Activated CD4-positive, alpha-beta T cell treated with anti-CD3 and anti-CD28 coated beads, Interleukin-2, amount 50 U/mL, for 4 hours (primary cell): ENCODE measurements at regions not wholly inside any gene's neighbourhood (a gene's known extent, or its start where the extent isn't known, plus 50 kb on each side); places are given as distances from the start of the nearest gene placed in this dataset.
"Not testable (repeated sequence)": the region's sequence is repeated elsewhere in the genome, so short reads cannot be mapped to it uniquely, and the experiment has no call there.

Experiments
- DNase-seq, 2 experiments: peaks; one replicate each; pipeline ENCODE4 v3.0.0-alpha.2; 2020

- no peak for DNase-seq
These were observed 216.6 kb upstream of the B3GALT2 start for GRCh38 chr1:193402977-193403376.

DNA sequence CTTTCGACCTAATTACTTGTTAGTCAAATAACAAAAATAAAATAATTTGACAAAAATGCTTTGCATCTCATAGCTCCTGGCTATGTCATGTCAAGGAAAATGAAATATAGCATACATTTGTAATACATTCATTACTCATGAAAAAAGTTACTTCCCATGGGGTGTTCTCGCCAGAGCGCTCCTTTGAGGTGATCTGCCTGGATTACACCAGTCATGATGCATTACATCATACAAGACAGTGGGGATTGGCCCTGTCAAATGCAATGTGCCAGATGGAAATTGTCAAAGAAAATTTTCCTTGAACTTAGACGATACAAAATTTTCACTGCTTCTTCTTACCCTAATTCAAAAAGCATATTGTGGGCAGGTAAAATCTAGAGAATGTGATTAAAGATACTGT is 215.6 kb upstream of the B3GALT2 start:
- DNase-seq: no peak

GRCh38 chr1:193394336-193394735 is 207.9 kb upstream of the B3GALT2 start:
- no peak for DNase-seq

GRCh38 chr1:193392686-193393085 is 206.3 kb upstream of the B3GALT2 start:
- no peak for DNase-seq

GRCh38 chr1:193388683-193389082 is 202.3 kb upstream of the B3GALT2 start:
- no peak for DNase-seq

DNA sequence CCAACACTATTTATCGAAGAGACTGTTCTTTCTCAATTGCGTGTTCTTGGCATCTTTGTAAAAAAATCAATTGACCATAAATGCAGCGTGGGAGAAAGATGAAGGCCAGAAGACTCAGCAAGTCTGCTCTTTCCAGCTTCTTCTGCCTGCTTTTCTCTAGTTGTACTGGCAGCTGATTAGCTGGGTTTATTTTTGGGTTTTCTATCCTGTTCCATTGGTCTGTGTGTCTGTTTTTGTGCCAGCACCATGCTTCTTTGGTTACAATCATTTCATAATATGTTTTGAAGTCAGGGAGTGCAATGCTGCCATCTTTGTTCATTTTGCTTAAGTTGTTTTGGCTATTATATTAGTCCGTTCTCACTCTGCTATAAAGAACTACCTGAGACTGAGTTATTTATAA is 201.8 kb upstream of the B3GALT2 start:
- no peak for DNase-seq

- DNase-seq: no peak
These were observed 201.0 kb upstream of the B3GALT2 start for GRCh38 chr1:193387406-193387805.

- DNase-seq: not testable (repeated sequence)
These were observed 192.0 kb upstream of the B3GALT2 start for GRCh38 chr1:193378451-193378850.

DNA sequence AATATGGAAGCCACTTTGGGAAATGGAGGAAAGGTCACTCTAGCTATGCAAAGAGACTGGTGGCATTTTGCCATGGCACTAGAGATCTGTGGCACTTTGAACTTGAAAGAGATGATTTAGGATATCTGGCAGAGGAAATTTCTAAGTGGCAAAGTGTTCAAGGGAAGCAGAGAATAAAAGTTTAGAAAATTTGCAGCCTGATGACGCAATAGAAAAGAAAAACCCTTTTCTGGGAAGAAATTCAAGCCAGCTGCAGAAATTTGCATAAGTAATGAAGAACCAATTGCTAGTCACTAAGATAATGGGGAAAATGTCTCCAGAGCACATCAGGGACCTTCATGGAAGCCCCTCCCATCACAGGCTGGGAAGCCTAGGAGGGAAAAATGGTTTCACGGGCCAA is 191.1 kb upstream of the B3GALT2 start:
- no peak for DNase-seq

GRCh38 chr1:193372553-193372952 is 186.1 kb upstream of the B3GALT2 start:
- DNase-seq: no peak

GRCh38 chr1:193368302-193368701 is 181.9 kb upstream of the B3GALT2 start:
- no peak for DNase-seq

GRCh38 chr1:193367863-193368262 is 181.4 kb upstream of the B3GALT2 start:
- DNase-seq: no peak

- no peak for DNase-seq
These were observed 180.5 kb upstream of the B3GALT2 start for GRCh38 chr1:193366764-193367507.

- DNase-seq: no peak
These were observed 179.6 kb upstream of the B3GALT2 start for GRCh38 chr1:193365966-193366365.

GRCh38 chr1:193359631-193360030 is 173.2 kb upstream of the B3GALT2 start:
- no peak for DNase-seq

DNA sequence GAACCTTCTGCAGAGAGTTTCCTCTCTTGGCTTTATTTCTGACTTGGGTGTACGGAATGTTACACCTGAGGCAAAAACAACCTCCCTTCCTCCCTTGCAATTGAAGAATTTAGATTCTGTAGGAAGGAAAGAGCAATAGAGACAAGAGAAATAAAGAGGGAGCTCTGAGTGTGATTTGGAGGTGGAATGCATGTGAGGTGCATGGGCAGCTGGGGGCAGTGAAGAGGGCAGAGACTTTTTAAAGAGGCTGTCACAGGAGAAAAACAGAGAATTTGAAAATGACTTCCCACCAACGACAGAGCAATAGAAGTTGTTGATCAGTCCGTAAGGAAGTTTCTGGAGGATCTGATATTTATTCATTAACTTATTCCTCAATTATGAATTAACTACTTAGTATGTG is 172.0 kb upstream of the B3GALT2 start:
- no peak for DNase-seq

GRCh38 chr1:193356249-193356648 is 169.8 kb upstream of the B3GALT2 start:
- no peak for DNase-seq

DNA sequence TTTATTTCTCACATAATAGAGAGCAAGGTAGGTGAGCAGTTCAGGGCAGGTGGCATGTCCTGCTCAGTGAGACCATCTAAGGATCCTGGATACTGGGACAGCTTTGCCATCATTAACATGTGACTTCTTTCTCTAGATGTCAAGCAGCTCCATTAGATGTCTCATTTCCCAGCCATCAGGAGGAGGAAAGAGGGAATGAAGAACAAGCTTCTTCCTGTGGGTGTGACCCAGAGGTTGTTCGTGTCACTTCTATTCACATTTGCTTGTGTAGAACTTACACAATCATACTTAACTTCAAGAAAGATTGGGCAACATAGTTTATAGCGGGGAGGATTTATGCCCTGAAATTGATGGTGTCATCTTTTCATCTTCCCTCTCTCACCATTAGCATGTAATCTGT is 169.2 kb upstream of the B3GALT2 start:
- DNase-seq: no peak

DNA sequence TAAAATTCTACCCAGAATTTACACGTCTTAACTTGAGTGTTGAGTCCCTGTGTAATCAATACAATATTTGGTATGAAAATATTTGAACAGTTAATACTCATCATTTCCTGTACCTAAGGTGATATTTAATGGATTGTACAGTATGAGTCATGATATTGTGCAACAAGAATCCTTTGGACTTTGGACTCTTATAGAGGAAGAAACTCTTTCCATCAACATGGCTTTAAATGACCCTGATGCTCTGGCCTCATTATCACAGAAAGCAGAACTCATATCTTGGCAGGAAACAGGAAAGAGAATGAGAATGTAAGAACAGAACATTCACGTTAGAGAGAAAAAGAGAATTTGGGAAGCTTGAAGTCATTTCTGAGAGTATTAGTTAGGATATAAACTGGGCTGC is 168.8 kb upstream of the B3GALT2 start:
- DNase-seq: no peak

GRCh38 chr1:193348769-193349535 is 162.5 kb upstream of the B3GALT2 start:
- DNase-seq: no peak

DNA sequence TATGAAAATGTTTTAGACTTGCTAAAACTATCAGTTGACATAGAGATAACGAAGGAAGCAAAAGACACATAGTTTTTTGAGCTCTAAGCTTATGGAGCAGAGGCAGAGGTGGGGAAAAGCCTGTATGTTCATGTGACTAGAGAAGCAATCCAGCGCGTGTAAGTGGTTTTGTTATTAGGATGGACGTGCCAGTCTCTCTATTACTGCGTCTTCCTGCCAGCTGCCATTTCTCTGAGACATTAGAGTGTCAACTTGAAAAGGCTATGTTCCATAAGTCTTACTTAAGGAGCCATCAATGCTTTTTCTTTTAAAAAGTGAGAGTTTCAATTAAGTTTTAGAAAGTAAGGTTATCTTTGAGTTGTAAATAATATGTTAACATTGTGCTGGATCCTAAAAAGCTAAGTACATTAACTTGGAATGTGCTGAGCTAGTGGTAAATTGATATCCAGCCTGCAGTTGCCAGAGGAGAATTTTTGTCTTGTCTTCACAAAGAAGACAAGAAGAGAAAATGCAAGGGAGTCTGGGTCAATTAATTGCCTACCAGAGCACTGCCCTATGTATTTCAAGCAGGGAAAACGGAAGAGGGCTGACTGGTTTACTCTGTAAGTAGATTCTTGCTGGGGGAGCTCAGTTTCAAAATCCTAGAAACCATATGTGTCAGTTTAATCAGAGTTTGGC is 161.8 kb upstream of the B3GALT2 start:
- DNase-seq: no peak

- DNase-seq: no peak
These were observed 159.7 kb upstream of the B3GALT2 start for GRCh38 chr1:193346085-193346484.

DNA sequence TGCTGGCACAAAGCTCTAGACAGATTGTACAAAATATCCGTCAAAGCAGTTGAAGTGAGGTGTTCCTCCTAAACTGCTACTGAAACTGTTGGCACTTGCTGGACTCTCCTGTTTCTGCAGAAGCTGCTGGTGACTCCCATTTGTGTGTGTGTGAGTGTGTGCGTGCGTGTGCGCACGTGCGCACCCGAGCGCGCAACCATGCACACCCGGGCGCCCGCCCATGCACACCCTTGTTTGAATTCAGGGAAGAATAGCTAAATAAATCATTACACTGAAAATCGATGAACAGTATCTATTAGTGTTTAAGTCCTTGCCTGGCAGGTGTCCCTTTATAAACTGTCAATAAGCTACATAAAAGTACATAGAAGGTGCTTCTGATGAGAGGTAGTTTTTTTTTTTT is 156.4 kb upstream of the B3GALT2 start:
- DNase-seq: no peak

- DNase-seq: no peak
These were observed 153.9 kb upstream of the B3GALT2 start for GRCh38 chr1:193340331-193340730.
